ENCODE measurements at regions not wholly inside any gene's neighbourhood (a gene's known extent, or its start where the extent isn't known, plus 50 kb on each side); places are given as distances from the start of the nearest gene placed in this dataset.

- DNase-seq (ENCODE audit: insufficient read length, low spot score) (no peak), FAIRE-seq (no peak)
- no peak for TF ChIP-seq CTCF (IDR thresholded peaks at IDR 0.05; ENCODE audit: insufficient read depth, missing control alignments)
Observed at GRCh38 chr2:220619525-220620220, 952.4 kb downstream of the EPHA4 start.

GRCh38 chr2:220626603-220627002, 945.5 kb downstream of the EPHA4 start:
- FAIRE-seq: no peak
- TF ChIP-seq CTCF (IDR thresholded peaks at IDR 0.05; ENCODE audit: insufficient read depth, missing control alignments): no peak

GRCh38 chr2:220628252-220628651, 943.9 kb downstream of the EPHA4 start:
- DNase-seq (ENCODE audit: insufficient read length, low spot score): no peak
- TF ChIP-seq CTCF (IDR thresholded peaks at IDR 0.05; ENCODE audit: insufficient read depth, missing control alignments): no peak
- no peak for FAIRE-seq

More at GRCh38 chr2:220626603-220627002, 945.5 kb downstream of the EPHA4 start:
- DNase-seq (ENCODE audit: insufficient read length, low spot score): no peak

GRCh38 chr2:220641137-220641536, 931.0 kb downstream of the EPHA4 start:
- no peak for DNase-seq (ENCODE audit: insufficient read length, low spot score)
- FAIRE-seq: no peak
- TF ChIP-seq CTCF (IDR thresholded peaks at IDR 0.05; ENCODE audit: insufficient read depth, missing control alignments): no peak

GRCh38 chr2:220646424-220646823, 925.7 kb downstream of the EPHA4 start:
- no peak for FAIRE-seq
- no peak for TF ChIP-seq CTCF (IDR thresholded peaks at IDR 0.05; ENCODE audit: insufficient read depth, missing control alignments)
- no peak for DNase-seq (ENCODE audit: insufficient read length, low spot score)

- DNase-seq (ENCODE audit: insufficient read length, low spot score) (no peak), FAIRE-seq (no peak)
- TF ChIP-seq CTCF (IDR thresholded peaks at IDR 0.05; ENCODE audit: insufficient read depth, missing control alignments): no peak
Observed at GRCh38 chr2:220648628-220649027, 923.5 kb downstream of the EPHA4 start.

GRCh38 chr2:220653776-220654175, 918.3 kb downstream of the EPHA4 start:
- FAIRE-seq (no peak), DNase-seq (ENCODE audit: insufficient read length, low spot score) (no peak)
- no peak for TF ChIP-seq CTCF (IDR thresholded peaks at IDR 0.05; ENCODE audit: insufficient read depth, missing control alignments)
